LHCN-M2 (cell line): ENCODE measurements at regions not wholly inside any gene's neighbourhood (a gene's known extent, or its start where the extent isn't known, plus 50 kb on each side); places are given as distances from the start of the nearest gene placed in this dataset.
"Not testable (repeated sequence)": the region's sequence is repeated elsewhere in the genome, so short reads cannot be mapped to it uniquely, and the experiment has no call there.

Experiments
- DNase-seq: peaks from one replicate; pipeline ENCODE4 v3.0.0-alpha.2; 2012; ENCODE audit warnings: low read depth

DNA sequence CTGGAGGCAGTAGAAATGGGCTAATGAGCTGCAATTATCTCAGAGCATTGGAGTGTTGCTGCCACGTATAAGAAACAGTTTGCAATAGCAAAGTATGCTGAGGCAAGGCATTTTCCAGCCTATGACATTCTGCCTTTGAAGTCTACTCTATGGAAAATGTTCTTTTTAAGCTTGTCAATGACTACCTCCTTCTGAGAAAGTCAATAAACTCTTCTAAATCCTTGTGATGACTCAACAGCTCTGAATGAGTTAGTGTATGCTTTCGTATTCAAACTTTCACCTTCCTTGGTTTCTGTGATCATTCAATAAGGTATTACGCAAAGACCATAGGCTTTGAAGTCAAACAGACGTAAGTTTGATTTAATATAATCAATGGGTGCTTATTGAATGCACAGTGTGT, 111.2 kb downstream of the CAPZA3 start:
- DNase-seq = no peak

GRCh38 chr12:18849761-18850160, 111.8 kb downstream of the CAPZA3 start:
- DNase-seq = no peak

DNA sequence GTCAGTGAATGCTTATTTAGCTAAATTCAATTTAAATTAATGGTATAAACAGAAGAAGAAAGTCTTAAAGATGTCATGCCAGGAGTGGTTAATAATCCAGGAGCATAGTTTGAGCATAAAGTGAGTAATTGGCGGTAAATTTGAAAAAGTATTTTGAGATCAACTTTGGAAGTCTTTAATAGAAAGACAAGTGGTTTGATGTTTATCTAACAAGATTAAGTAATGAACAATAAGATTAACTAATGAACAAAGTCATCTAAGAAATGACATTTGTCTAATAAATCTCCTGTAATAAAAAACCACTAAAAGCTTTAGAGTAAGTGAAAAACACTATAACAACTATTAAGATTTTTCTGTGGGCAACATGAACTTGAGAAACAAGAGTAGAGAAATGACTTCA, 112.8 kb downstream of the CAPZA3 start:
- no peak for DNase-seq

DNA sequence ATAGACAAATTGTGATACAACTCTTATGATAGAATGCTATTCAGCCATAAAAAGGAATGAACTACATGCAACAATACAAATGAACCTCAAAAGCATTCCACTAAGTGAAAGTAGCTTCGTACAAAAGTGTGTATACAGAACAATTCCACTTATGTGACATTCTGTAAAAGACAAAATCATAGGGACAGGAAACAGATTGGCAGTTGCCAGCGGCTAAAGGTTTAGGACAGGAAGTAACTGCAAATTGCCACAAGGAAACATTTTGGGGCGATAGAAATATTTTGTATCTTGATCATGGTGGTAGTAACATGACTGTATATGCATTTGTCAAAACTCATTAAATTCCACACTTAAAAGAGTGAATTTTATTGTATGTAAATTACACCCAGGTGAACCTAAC, 113.4 kb downstream of the CAPZA3 start:
- no peak for DNase-seq

GRCh38 chr12:18853570-18854366, 115.8 kb downstream of the CAPZA3 start:
- DNase-seq = no peak

- no peak for DNase-seq
Observed at GRCh38 chr12:18857656-18858055, 119.7 kb downstream of the CAPZA3 start.

DNA sequence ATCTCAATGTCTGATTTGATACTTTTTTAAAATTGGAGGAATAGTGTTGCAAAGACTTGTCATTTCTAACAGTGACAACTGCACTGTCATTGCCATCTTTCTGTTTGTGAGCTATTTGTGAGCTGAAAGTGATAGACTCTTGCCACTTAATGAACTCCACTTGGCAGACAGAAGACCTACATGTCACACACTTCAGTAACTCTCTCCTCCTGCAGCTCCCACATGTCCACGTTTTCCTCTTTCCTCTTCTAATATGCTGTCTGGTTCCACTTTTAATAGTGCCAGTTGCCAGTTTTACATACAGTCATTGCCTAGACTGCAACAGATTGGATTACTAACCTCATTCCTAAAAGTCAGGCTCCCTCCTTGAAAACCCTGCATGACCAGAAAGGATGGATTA, 121.5 kb downstream of the CAPZA3 start:
- no peak for DNase-seq

DNA sequence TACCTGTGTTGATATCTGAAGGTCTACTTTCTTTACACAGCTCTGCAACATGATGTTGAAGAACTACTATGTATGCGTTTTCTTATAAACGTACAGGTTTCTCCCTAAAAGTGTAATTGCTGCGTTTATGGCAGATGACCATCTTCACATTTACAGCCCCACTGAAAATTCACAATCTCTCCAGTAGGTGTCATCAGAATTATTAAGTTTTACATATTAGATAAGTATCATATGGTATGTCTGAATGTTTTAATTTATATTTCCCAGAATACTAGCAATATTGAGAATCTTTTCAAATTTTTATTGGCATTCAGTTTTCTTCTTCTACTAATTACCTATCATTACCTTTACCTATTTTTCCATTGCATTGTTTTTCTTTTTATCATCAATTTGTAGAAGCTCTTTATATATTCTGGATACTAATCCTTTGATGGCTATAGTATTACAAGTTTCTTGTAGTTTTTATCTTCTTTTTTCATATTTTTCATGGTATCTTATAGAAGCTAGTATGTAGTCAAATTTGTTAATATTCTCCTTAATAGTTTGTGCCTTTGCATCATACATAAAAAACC, 123.5 kb downstream of the CAPZA3 start:
- peak; percentile 26 for DNase-seq

DNA sequence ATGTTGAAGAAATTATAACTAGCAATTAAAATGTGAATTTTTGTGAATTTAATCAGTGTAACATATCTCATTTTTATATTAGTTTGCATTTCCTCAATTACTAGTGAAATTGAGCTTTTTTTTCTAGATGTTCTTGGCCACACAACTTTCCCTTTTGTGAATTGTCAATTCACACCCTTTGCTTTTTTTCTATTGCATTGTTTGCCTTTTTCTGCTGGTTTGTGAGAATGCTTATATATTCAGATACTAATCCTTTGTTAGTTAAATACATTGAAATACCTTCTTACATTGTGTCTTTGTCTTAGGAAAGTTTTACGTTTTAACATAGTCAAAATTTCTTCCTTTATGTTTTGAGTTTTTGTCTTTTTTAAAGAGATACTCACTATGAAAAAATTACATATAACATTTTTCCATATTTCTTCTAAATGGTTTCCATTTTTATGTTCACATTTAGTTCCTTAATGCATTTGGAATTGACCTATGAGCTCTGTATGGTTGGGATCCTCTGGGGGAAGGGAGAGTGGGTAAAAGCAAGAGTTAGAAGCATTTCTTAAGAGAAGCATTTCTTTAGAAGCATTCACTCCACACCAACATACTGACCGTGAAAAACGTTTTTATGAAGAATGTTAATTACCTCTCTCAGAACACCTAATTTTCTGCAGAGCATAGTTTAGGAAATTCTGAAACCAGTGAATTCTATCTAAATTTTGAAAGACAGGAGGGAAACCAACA, 126.0 kb downstream of the CAPZA3 start:
- no peak for DNase-seq

GRCh38 chr12:18864900-18865561, 127.1 kb downstream of the CAPZA3 start:
- peak; percentile 89 for DNase-seq

DNA sequence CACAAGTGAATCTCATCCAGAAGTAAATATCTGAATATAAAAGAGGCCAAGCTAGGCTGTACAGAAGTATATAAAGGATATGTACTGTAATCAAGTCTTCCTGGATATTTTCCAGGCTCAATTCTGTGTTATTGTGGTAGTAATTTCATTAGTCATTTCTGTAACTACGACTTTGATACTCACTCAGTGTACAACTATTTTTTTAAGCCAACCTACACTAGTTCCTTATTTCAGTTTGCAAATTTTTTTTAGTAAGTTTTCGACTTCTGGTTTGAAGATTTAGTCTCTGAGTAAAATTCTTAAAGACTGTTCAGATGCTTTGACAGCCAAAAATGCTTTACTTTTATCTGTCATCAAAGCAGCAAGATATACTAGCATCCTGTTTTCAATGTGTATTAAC, 130.8 kb downstream of the CAPZA3 start:
- peak; percentile 38 for DNase-seq

- no peak for DNase-seq
Observed at GRCh38 chr12:18872770-18873169, 134.9 kb downstream of the CAPZA3 start.

GRCh38 chr12:18878676-18879180, 140.8 kb downstream of the CAPZA3 start:
- DNase-seq = no peak

GRCh38 chr12:18882690-18883089, 144.8 kb downstream of the CAPZA3 start:
- no peak for DNase-seq

DNA sequence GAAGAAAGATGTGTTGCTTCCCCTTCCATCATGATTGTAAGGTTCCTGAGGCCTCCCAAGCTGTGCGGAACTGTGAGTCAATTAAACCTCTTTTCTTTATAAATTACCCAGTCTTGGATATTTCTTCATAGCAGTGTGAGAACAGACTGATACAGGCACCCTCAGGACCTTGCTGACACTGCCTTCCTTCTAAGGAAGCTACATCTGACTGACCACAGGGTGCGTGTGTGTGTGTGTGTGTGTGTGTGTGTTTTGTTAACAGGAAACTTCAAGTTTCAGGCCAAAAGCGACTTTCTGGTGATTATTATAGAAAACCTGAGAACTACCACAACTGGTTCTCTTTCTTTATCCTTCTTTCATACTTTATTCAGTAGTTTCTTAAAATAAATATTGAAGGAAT, 149.0 kb downstream of the CAPZA3 start:
- DNase-seq = no peak

- DNase-seq = no peak
Observed at GRCh38 chr12:18887368-18887767, 149.4 kb downstream of the CAPZA3 start.

DNA sequence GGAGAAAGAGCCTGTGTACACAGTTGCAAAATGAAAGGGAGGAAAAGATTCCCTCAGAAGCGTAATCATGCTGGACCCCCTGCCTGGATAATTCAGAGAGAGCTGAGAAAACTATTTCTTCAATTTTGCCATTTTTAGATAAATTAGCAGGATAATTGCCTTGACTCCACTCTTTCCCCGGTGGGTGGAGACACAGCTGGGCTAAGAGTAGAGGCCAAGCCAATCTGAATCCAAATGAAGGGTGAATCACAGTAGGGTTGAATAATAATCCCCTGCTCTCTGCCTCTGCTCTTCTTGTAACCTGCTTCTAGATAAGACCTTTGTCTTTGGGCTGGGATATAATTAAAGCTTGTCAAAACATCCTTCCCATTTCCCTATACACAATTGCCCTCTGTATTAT, 150.1 kb downstream of the CAPZA3 start:
- no peak for DNase-seq

- DNase-seq = not testable (repeated sequence)
Observed at GRCh38 chr12:18890621-18891020, 152.7 kb downstream of the CAPZA3 start.

DNA sequence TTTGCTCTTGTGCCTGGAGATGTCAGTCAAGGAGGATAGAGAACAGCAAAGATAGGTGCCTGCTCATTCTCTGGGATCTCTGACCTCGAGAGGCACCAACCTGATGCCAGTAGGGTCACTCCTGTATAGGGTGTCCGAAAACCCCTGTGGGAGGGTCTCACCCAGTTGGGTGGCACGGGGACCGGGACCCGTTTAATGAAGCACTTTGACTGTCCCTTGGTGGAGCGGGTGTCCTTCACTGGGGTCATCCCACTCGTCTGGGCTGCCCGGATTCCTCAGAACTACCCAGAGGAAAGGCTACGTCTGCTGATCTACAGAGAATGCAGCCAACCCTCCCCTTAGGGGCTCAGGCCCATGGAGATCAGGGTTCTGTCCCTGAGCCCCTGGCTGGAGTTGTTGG, 157.6 kb downstream of the CAPZA3 start:
- DNase-seq = no peak

GRCh38 chr12:18895946-18896345, 158.0 kb downstream of the CAPZA3 start:
- peak; percentile 21 for DNase-seq

DNA sequence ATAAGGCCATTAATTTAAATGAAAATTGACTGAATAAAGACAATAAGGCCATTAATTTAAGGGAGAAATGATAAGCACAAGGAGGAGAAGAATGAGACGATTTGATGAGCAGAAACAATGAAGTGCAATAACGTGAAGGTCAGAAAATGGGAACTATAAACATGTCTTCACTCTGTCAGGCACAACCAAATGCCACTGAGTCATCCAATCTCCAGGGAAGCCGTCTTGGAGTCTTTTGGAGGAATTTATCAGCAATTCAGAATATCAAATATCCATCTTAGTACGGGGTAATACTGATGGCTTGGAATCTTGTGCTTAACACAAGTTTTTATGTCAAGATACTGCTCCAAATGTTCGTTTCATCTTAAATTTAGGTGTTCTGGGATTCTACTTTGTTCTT, 159.9 kb downstream of the CAPZA3 start:
- DNase-seq = peak; percentile 44

DNA sequence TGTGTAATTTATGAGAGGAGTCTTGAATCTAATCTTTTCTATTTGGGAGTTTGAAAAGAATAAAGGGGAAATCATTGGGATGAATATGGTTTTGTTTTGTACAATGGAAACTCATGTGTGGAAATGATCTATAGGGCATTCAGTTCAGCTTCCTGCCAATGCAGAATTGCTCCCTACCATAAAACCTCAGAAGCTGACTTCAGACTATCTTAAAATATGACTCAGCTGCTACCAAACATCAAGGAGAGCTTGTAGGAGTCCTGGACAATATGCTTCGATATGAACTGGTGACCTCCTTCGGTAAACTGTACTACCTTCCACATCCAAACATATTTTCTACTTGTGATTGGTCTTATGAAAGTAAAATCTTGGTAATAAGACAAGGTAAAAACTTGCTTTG, 160.6 kb downstream of the CAPZA3 start:
- DNase-seq = no peak
